ENCODE measurements at regions not wholly inside any gene's neighbourhood (a gene's known extent, or its start where the extent isn't known, plus 50 kb on each side); places are given as distances from the start of the nearest gene placed in this dataset.

- Histone ChIP-seq H3K9me2 (replicated peaks; ENCODE audit: low read length) (no peaks in the 10 kb centered on the region), H2AFZ (ENCODE audit: low read length) (no peak overlapping the region), H3K4me1 (ENCODE audit: insufficient read depth, low read length) (no peaks in the 10 kb centered on the region), H3K36me3 (ENCODE audit: low read depth, low read length) (no peaks in the 10 kb centered on the region), H4K20me1 (ENCODE audit: low read length) (no peaks in the 10 kb centered on the region), H3K4me2 (ENCODE audit: low read length) (no peak overlapping the region), H3K9ac (ENCODE audit: low read length) (no peak overlapping the region), H3K4me3 (ENCODE audit: low read length) (no peak overlapping the region), H3K79me2 (ENCODE audit: low read length) (no peaks in the 10 kb centered on the region), H3K27me3 (ENCODE audit: low read length) (no peaks in the 10 kb centered on the region), H3K9me3 (ENCODE audit: low read length) (no peaks in the 10 kb centered on the region), H3K27ac (ENCODE audit: low read length) (no peak overlapping the region), H3F3A (ENCODE audit: low read length, unreplicated experiment) (no peaks in the 10 kb centered on the region)
- CTCF ChIA-PET: no interaction called here
- POLR2A ChIA-PET (ENCODE audit: unreplicated experiment): no interaction called here
- ATAC-seq: no peak
- BruUV-seq (replicated peaks): no TSS peak
- intact Hi-C loops (cut with micrococcal nuclease): no loop called here
- DNase-seq: peak; percentile 12
- TF ChIP-seq EZH2 (IDR thresholded peaks at IDR 0.05; ENCODE audit: low read length, unreplicated experiment) (no peak), EZH2phosphoT487 (IDR thresholded peaks at IDR 0.05; ENCODE audit: borderline replicate concordance, low read length) (no peak)
- TF ChIP-seq, protein P1, sequence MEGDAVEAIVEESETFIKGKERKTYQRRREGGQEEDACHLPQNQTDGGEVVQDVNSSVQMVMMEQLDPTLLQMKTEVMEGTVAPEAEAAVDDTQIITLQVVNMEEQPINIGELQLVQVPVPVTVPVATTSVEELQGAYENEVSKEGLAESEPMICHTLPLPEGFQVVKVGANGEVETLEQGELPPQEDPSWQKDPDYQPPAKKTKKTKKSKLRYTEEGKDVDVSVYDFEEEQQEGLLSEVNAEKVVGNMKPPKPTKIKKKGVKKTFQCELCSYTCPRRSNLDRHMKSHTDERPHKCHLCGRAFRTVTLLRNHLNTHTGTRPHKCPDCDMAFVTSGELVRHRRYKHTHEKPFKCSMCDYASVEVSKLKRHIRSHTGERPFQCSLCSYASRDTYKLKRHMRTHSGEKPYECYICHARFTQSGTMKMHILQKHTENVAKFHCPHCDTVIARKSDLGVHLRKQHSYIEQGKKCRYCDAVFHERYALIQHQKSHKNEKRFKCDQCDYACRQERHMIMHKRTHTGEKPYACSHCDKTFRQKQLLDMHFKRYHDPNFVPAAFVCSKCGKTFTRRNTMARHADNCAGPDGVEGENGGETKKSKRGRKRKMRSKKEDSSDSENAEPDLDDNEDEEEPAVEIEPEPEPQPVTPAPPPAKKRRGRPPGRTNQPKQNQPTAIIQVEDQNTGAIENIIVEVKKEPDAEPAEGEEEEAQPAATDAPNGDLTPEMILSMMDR (conservative IDR thresholded peaks at IDR 0.05; ENCODE audit: low read depth, low read length): no peak
Observed at GRCh38 chrX:4925911-4926310, 1212.5 kb upstream of the PRKX start.

GRCh38 chrX:4909348-4909747 is 1195.9 kb upstream of the PRKX start:
- H3K9me2 ChIP-seq (replicated peaks; ENCODE audit: low read length): no peaks in the 10 kb centered on the region
- H4K20me1 ChIP-seq (ENCODE audit: low read length): no peaks in the 10 kb centered on the region
- no peak for TF ChIP-seq EZH2 (IDR thresholded peaks at IDR 0.05; ENCODE audit: low read length, unreplicated experiment)
- TF ChIP-seq, protein P1 (conservative IDR thresholded peaks at IDR 0.05; ENCODE audit: low read depth, low read length): no peak
- TF ChIP-seq EZH2phosphoT487 (IDR thresholded peaks at IDR 0.05; ENCODE audit: borderline replicate concordance, low read length): no peak
- no peak for ATAC-seq
- H3K4me1 ChIP-seq (ENCODE audit: insufficient read depth, low read length): no peaks in the 10 kb centered on the region
- CTCF ChIA-PET: no interaction called here
- no peak overlapping the region for H3K9ac ChIP-seq (ENCODE audit: low read length)
- intact Hi-C loops (cut with micrococcal nuclease): no loop called here
- no peak overlapping the region for H3K27ac ChIP-seq (ENCODE audit: low read length)
- H3K36me3 ChIP-seq (ENCODE audit: low read depth, low read length): no peaks in the 10 kb centered on the region
- POLR2A ChIA-PET (ENCODE audit: unreplicated experiment): no interaction called here
- no peak overlapping the region for H3K4me3 ChIP-seq (ENCODE audit: low read length)
- H3K79me2 ChIP-seq (ENCODE audit: low read length): no peaks in the 10 kb centered on the region
- no peak for DNase-seq
- H2AFZ ChIP-seq (ENCODE audit: low read length): no peak overlapping the region
- H3K4me2 ChIP-seq (ENCODE audit: low read length): no peak overlapping the region
- no TSS peak for BruUV-seq (replicated peaks)
- no peaks in the 10 kb centered on the region for H3K9me3 ChIP-seq (ENCODE audit: low read length)
- no peaks in the 10 kb centered on the region for H3K27me3 ChIP-seq (ENCODE audit: low read length)
- no peaks in the 10 kb centered on the region for H3F3A ChIP-seq (ENCODE audit: low read length, unreplicated experiment)

DNA sequence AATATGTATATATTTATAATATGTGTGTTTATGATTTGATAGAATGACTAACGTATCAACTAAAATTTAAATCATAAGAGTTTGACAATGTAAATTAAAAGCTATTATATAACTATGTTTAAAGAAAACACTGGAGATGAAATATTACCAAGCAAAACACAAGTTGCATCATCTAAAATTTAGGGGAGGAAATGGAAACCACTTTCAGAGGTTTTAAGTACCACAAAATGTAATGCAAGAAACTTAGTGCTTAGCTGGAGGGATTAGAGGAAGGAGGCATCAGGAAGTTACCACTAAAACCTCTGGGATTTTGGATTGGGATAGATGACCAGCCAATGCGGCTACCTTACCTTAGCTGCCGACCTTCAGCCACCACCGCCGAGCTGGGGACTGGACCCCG is 1192.1 kb upstream of the PRKX start:
- Histone ChIP-seq H3K27me3 (ENCODE audit: low read length) (no peaks in the 10 kb centered on the region), H3K9me3 (ENCODE audit: low read length) (no peaks in the 10 kb centered on the region), H3F3A (ENCODE audit: low read length, unreplicated experiment) (no peaks in the 10 kb centered on the region), H2AFZ (ENCODE audit: low read length) (no peak overlapping the region), H3K9ac (ENCODE audit: low read length) (no peak overlapping the region), H3K4me1 (ENCODE audit: insufficient read depth, low read length) (no peaks in the 10 kb centered on the region), H3K27ac (ENCODE audit: low read length) (no peak overlapping the region), H3K36me3 (ENCODE audit: low read depth, low read length) (no peaks in the 10 kb centered on the region), H3K4me3 (ENCODE audit: low read length) (no peak overlapping the region), H4K20me1 (ENCODE audit: low read length) (no peaks in the 10 kb centered on the region), H3K9me2 (replicated peaks; ENCODE audit: low read length) (no peaks in the 10 kb centered on the region), H3K4me2 (ENCODE audit: low read length) (no peak overlapping the region), H3K79me2 (ENCODE audit: low read length) (no peaks in the 10 kb centered on the region)
- POLR2A ChIA-PET (ENCODE audit: unreplicated experiment): no interaction called here
- CTCF ChIA-PET: no interaction called here
- DNase-seq: no peak
- TF ChIP-seq EZH2phosphoT487 (IDR thresholded peaks at IDR 0.05; ENCODE audit: borderline replicate concordance, low read length): no peak
- TF ChIP-seq, protein P1 (conservative IDR thresholded peaks at IDR 0.05; ENCODE audit: low read depth, low read length): no peak
- TF ChIP-seq EZH2 (IDR thresholded peaks at IDR 0.05; ENCODE audit: low read length, unreplicated experiment): no peak
- no TSS peak for BruUV-seq (replicated peaks)
- no peak for ATAC-seq
- intact Hi-C loops (cut with micrococcal nuclease): no loop called here
